ENCODE measurements at regions not wholly inside any gene's neighbourhood (a gene's known extent, or its start where the extent isn't known, plus 50 kb on each side); places are given as distances from the start of the nearest gene placed in this dataset.

DNA sequence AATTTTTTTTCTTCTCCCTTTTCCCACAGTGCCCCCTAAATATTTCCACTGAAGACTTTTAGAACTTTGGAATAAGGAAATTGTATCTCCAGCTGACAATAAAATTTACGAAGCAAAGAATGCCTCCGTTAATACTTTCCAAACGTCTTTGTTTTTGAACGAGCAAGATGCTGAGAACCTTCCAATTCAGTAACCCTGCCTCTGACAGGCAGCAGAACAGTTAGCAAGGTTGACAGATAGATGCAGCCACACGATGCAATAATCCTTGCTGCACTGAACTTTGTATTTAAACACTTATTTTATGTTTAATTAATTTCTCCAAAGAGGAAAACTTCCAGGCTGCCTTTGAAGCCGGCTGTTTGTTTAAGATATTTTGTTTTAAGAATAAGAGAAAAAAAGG, 71.8 kb upstream of the TSHZ3 start:
- TF ChIP-seq FOXM1 (IDR thresholded peaks at IDR 0.05; ENCODE audit: borderline replicate concordance, low read depth) (no peak), TAF1 (IDR thresholded peaks at IDR 0.05; ENCODE audit: low read depth) (no peak), RAD21 (IDR thresholded peaks at IDR 0.05; ENCODE audit: low read depth) (no peak), YY1 (IDR thresholded peaks at IDR 0.05; ENCODE audit: low read depth) (no peak), TEAD4 (IDR thresholded peaks at IDR 0.05) (no peak), ZBTB7A (IDR thresholded peaks at IDR 0.05; ENCODE audit: low read depth) (no peak), CEBPB (IDR thresholded peaks at IDR 0.05) (no peak), EGR1 (IDR thresholded peaks at IDR 0.05) (no peak), EP300 (IDR thresholded peaks at IDR 0.05; ENCODE audit: borderline replicate concordance) (no peak), TCF12 (IDR thresholded peaks at IDR 0.05; ENCODE audit: low read depth) (no peak)
- TF ChIP-seq, protein P1, sequence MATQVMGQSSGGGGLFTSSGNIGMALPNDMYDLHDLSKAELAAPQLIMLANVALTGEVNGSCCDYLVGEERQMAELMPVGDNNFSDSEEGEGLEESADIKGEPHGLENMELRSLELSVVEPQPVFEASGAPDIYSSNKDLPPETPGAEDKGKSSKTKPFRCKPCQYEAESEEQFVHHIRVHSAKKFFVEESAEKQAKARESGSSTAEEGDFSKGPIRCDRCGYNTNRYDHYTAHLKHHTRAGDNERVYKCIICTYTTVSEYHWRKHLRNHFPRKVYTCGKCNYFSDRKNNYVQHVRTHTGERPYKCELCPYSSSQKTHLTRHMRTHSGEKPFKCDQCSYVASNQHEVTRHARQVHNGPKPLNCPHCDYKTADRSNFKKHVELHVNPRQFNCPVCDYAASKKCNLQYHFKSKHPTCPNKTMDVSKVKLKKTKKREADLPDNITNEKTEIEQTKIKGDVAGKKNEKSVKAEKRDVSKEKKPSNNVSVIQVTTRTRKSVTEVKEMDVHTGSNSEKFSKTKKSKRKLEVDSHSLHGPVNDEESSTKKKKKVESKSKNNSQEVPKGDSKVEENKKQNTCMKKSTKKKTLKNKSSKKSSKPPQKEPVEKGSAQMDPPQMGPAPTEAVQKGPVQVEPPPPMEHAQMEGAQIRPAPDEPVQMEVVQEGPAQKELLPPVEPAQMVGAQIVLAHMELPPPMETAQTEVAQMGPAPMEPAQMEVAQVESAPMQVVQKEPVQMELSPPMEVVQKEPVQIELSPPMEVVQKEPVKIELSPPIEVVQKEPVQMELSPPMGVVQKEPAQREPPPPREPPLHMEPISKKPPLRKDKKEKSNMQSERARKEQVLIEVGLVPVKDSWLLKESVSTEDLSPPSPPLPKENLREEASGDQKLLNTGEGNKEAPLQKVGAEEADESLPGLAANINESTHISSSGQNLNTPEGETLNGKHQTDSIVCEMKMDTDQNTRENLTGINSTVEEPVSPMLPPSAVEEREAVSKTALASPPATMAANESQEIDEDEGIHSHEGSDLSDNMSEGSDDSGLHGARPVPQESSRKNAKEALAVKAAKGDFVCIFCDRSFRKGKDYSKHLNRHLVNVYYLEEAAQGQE (IDR thresholded peaks at IDR 0.05; ENCODE audit: low read depth): no peak
- TF ChIP-seq, protein P2, sequence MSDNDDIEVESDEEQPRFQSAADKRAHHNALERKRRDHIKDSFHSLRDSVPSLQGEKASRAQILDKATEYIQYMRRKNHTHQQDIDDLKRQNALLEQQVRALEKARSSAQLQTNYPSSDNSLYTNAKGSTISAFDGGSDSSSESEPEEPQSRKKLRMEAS (IDR thresholded peaks at IDR 0.05): no peak

Data from Ishikawa (cell line).